Vagina (tissue), 2 donors: ENCODE measurements at regions not wholly inside any gene's neighbourhood (a gene's known extent, or its start where the extent isn't known, plus 50 kb on each side); places are given as distances from the start of the nearest gene placed in this dataset.

ENCODE experiments used
- CTCF ChIP-seq, 3 experiments: fragments of 450-650 bp in 2 of 3; fragments of 200-600 bp in 1 of 3; sonication (generic) in 1 of 3; IDR thresholded peaks; one replicate each; pipeline ENCODE4 v1.5.1; 2017 to 2019; ENCODE audit warnings: antibody characterized with exemption in 3 of 3, mild to moderate bottlenecking in 2 of 3, moderate library complexity in 2 of 3
- POLR2A ChIP-seq, 2 donors: fragments of 450-650 bp; IDR thresholded peaks; one replicate each; pipeline ENCODE4 v1.6.1; 2017; ENCODE audit warnings: antibody characterized with exemption in 2 of 2, mild to moderate bottlenecking in 2 of 2, moderate library complexity in 2 of 2
- POLR2AphosphoS5 ChIP-seq, 2 donors: sonication (generic); formaldehyde crosslinking; IDR thresholded peaks; one replicate each; pipeline ENCODE4 v1.9.0; 2017; ENCODE audit warnings: antibody characterized with exemption in 2 of 2, mild to moderate bottlenecking in 2 of 2, low read depth in 1 of 2; ENCODE audit not compliant: insufficient read depth in 1 of 2

GRCh38 chr2:226678422-226678821 lies 121.2 kb downstream of the IRS1 start:
- TF ChIP-seq POLR2AphosphoS5 (IDR thresholded peaks at IDR 0.05; ENCODE audit: insufficient read depth in 1 of 2, low read depth in 1 of 2) (no peak), CTCF (IDR thresholded peaks at IDR 0.05) (no peak), POLR2A (IDR thresholded peaks at IDR 0.05) (no peak)
